Right hindlimb (tissue), 1 donor: ENCODE measurements at regions not wholly inside any gene's neighbourhood (a gene's known extent, or its start where the extent isn't known, plus 50 kb on each side); places are given as distances from the start of the nearest gene placed in this dataset.
"Not testable (repeated sequence)": the region's sequence is repeated elsewhere in the genome, so short reads cannot be mapped to it uniquely, and the experiment has no call there.

Experiments used
- DNase-seq: peaks from one replicate; pipeline ENCODE4 v3.0.0-alpha.2; 2018

DNA sequence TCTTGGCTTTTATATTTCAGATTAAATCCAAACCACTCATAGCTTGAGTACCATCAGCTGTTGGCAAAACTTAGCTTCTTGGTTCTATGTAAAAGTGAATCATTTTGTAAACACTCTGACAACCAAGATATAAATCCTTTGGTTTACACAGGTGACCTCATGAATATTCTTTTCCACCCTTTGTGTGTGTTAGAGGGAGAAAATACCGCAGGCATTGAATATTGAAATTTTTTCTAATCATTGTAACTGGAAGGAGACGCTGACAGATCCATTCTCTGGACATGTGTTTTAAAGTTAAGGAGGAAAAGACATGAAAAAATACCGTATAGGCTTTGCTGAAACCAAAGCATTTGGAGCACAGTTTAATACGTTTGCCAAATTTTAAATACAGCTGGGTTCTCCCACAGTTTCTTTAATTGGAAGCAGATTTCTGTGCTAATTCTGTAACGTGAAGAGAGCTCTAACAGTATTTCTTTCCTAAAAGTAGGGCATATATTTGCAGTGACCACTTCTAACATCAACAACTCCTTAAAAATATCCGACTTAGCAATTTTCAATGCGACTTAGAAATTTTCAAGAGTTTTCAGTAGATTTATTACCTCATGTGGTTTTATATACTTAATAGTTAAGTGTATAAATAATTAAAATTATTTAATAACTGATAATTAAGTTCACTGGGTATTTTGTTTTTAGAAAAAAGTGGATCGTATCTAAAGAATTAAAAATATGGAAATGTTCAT lies 388.2 kb downstream of the USP25 start:
- DNase-seq: no peak

DNA sequence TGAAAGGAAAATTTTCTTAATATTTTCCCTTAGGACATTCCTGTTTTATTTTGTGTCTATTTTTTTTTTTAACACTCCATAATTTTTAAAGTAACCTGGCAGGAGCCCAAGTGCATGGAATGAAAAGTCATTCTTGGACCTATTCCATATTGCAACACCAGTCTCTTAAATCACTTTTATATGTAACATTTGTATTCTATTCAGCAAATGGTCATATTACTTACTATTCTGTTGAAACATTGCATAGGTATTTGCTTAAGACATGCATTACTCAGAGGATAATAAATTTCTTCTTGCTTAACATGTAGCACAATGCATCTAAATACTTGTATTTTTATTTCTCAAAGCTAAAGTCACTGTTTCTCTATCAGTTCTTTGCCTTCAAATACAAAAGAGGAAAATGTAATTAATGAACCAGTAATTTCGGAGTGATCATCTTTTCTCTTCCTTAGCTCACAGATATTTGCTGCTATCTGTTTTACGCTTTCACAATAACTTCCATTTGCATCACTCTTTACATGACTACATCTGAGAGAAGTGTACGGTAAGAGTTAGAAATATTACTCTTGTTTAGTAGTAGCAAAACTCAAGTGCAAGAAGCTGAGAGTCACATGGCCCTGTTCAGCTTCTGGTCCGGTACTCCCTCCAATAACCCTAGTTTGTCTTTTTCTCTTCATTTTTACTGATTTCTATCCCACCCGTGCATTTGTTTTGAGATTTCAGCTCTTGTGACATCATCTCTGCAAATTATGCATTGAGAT lies 394.8 kb downstream of the USP25 start:
- DNase-seq: no peak

DNA sequence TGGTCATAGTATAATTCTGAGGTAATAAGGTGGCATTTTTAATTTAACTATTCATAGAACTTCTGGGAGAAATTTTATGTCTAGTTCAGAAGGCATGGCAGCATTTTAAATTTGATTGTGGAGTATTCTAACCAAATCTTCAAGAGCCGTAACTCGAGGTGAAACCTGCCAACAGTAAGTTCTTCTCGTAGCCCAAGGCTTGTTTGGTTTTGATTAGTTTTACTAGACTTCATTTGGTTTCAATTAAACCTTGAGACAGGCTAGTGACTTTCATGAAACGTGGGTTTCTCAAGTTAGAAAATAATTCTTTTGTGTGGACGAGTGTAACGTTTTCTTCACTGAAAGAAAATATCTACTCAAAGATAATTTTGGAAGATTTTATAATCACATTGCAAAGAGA lies 395.5 kb downstream of the USP25 start:
- DNase-seq: no peak

DNA sequence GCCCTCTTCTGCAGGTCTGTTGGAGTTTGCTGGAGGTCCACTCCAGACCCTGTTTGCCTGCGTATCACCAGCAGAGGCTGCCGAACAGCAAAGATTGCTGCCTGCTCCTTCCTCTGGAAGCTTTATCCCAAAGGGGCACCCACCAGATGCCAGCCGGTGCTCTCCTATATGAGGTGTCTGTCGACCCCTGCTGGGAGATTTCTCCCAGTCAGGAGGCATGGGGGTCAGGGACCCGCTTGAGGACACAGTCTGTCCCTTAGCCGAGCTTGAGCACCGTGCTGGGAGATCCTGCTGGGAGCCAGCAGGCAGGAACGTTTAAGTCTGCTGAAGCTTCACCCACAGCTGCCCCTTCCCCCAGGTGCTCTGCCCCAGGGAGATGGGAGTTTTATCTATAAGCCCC lies 402.7 kb downstream of the USP25 start:
- not testable (repeated sequence) for DNase-seq

DNA sequence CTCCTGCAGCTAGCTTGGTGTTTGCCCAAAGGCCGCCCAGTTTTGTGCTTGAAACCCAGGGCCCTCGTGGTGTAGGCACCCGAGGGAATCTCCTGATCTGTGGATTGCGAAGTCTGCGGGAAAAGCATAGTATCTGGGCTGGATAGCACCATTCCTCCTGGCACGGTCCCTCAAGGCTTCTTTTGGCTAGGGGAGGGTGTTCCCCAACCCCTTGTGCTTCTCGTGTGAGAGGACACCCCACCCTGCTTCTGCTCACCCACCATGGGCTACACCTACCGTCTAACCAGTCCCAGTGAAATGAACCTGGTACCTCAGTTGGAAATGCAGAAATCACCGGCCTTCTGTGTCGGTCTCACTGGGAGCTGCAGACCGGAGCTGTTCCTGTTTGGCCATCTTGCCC lies 403.5 kb downstream of the USP25 start:
- no peak for DNase-seq

DNA sequence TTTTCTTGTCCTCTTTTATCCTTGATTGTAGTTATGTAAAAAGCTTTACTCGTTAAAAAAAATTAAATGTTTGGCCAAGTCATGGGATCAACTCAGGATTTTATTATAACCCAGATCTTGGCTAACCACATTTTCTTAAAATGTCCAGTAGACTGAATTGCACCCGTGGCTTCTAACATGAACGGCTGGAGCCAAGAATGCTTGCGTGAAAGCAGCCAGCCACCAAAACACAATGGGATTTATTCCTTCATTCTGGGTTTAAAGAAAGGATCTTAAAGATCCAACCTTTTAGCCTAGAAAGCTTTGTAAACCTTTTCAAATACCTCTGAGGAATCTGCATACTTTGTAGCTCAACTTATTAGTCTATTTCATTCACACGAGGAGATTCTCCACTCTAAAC lies 404.4 kb downstream of the USP25 start:
- no peak for DNase-seq

DNA sequence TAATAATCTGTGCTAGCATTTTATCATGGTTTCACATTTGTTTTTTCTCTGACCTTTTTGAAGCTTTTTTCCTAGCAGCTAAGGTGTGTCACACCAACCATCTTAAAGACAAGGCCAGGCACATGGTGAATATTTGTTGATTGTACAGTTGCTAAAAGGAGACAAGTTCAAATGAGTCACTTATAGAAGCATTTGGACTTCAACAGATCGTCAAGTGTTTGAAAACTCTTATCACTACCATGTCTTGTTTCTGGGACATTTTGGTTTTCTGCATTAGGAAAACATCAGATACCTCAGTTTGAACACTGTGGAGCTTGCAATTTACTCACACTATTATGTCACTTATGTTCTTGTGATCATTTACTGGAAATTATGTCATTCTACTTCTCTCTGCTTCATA lies 407.3 kb downstream of the USP25 start:
- DNase-seq: no peak

DNA sequence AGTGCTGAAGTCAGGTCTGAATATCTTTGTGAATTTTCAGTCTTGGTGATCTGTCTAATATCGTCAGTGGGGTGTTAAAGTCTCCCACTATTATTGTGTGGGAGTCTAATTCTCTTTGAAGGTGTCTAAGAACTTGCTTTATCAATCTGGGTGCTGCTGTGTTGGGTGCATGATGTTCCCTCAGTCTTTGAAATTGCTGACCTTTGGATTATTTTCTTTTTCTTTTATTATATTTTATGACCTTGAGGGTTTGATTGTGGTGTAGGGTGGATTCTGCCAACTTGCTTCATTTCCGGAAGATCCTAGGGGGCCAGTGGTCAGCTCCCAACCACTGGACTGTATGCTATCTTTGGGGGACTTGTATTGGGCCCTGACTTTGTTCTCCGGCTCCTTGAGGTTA lies 415.3 kb downstream of the USP25 start:
- no peak for DNase-seq

DNA sequence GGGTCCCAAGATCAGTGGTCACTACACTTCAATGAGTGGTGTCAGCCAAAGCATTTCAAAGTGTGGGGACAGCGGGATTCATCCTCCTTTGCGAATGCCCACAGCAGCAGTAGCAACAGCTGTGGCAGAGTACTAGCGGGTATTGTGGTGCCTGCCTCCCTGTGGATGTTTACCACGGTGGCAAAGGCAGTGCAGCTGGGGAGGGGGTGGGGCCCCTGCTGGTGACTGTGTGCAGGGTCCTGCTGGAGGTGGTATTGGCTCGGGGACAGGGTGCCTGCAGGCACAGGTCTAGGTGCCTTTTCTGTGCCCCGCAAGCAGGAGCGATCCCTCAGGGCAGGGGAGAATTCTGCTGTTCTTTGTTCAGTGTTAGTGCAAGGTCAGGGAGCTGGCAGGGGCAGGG lies 415.7 kb downstream of the USP25 start:
- DNase-seq: no peak

DNA sequence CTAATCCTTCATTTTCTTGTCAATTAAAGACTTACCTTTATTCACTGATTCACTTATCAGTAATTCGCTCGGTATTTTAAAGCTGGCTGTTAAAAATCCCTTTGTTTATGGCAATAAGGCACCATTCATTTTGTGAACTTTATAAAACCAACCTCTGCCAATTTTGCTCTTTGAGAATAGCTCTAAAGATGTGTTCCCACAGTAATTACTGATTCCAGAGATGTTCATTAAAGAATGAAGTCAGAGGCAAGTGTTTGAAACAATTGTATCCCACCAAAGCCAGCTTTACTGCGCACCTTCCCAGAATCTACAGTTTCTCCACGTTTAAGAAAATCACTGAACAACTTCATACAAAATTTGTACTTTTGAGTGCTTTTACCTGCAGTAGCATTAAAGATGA lies 424.5 kb downstream of the USP25 start:
- no peak for DNase-seq

DNA sequence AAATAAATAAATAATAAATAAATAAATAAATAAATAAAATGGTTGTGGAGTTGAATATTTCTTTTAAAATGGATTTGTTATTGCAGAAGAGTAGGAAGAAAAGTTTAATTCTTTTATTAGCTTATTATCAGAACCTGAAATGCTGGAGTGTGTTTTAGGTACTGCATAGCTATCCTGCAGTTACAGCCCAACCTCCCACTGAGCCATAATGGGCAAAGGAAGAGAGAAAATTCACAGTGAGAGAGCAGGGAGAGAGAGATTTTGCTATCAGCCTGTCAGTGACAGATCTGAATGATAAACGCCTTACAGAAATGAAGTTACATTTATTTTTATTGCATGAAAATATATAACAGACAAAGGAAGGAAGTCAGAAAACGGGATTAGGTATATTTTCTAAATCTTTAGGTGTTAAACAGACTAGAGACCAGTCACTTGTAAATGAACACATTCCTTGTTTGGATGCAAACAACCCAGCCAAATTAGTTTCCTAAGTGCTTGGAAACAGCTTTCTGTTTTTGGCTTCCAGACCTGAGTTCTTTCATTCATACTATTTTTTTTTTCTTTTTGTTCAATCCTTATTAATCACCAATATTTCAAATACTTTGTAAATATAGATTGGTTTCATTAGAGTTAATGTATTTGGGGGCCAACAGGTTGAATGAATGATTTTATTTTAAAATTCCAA lies 425.3 kb downstream of the USP25 start:
- no peak for DNase-seq

DNA sequence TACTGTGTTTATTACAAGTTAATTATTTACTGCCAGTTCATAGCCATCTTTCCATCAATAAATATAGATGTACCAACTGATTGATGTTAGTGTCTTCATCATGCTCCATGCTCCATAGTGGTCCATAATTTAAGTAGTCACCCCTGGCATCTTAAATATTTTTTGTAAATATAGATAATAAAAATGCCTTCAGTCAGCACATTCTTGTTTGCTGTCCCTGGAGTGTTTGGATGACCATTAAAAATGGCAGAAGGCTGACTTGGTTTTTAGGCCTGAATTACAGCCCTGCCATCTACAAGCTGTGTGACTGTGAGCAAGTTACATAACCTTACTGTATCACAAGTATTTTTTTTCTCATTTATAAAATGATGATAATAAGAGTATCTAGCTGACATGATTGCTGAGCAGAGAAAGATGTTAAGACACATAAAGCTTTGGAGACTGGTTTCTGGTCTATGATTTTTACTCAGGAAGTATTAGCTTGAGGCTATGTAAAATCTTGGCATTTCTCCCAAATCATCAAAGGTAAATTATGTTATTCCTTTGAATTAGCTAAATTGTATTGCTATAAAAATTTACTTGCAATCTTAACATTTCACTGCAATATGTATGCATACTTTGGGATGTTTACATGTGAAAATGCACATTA lies 427.2 kb downstream of the USP25 start:
- DNase-seq: no peak

DNA sequence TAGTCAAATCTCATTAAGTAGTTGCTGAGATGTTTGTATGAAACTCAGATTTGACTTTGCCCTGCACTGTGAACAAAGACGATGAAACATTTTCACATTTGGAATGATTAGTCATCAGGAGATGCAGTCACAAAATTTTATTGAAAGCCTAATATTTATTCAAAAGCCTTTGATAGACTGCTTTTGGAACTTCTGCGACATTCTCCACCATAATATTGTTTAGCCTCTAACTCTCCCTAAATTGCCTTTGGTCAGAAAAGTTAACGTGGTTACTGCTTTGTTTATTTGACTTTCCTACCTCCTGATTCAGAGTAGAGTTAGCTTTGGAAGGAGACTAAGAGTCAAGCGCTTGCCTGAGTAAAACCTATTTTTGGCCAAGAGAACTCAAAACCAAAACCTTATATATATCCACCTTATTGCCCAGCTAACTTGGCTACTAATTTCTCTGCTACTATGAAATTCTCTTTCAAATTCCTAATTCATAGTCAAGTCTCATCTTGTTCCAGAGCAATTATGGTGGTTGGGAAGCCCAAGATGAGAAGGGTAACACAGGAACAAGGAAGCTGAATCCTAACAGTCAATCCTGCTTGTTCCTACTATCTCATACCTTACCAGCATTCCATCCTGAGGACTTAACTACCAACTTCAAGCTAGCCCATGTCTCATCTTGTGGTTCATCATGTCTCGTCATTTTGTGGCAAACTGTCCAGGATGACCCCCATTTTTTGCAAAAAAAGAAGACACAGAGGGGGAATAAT lies 429.6 kb downstream of the USP25 start:
- no peak for DNase-seq

DNA sequence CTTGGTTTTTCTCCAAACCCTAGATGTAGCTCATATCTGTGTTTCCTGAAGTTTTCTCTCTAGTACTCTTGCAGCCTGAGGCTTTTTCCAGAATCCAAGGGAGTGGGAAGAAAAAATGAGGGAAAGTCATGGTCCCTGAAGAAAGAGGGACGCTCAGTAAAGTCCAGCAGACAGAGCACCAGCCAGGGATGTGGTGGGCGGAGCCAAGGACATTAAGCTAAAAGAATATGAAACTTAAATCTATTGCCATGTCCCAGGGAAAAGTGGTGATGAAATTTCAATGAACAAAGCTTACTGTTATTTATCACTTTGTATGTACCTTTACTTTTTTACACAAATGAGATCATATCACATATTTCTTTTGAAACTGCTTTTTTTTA lies 430.2 kb downstream of the USP25 start:
- no peak for DNase-seq

DNA sequence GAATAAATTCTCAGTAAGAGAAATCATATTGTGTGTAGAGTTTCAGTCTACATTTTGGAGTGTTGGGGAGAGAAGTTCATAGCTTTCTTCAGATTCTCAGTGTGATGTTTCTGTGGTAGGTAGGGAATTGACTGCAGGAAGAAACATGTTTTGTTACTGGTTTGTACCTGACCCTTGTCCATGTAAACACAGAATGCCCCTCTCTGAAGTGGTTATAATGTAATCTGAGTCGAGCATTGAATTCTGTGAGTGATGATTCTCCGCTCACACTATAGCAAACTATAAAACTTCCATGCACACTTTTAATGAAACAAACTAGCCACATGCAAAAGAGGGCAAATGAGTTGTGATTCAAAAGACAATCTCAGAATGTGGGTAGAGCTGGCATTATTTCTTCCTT lies 433.2 kb downstream of the USP25 start:
- DNase-seq: no peak

DNA sequence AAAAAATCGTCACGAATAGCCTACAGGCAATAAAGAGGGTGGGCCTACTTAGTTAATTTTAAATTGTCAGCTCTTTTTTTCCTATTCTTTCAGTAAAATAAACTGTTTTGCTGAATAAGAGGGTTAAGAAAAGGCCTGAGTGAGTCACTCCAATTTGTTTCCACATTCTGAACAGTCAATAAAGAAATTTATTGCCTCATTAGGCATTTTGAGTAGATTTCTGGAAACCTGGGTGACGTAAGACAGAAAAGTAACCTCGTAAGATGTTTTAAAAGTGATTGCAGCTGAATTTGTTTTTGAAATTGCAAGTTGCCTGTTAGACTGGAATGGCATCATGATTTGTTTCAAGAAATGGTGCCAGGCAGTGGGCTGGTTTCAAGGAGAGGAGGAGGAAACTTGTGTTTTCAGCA lies 439.3 kb downstream of the USP25 start:
- DNase-seq: no peak

DNA sequence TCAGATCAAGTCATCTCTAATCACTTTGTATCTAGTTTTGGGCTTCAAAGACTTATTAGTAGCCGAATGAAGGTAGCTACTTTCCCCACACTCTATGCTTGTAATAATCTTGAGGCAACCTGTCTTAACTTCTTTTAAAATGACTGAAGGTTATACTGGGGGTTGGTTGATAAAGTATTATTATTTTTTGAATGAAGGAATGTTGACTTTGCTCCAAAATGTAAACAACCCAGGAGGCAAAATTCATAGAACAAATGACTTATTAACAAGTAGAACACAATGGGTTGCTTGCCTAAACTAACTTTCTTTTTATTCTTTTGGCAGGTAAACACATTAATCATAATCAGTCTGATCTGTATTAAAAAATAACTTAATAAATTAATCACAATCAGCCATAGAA lies 440.0 kb downstream of the USP25 start:
- DNase-seq: no peak

DNA sequence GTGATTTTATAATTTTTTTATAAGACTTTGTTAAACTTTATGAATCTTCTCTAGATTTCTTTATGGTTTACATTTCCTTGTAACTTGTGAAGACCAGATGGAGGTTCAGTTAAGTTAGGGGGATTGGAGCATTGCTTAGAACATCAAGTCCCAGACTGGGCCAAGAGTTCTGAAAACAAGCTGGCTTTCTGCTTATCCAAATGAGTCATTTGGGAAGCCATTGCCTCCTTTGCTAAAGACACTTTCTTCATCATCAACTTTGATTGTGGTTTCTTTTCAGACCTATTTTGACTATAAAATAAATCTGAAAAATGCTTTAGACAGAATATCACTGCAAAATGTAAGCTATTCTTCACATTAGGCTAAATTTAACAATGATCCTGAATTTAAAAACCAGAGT lies 446.8 kb downstream of the USP25 start:
- no peak for DNase-seq

DNA sequence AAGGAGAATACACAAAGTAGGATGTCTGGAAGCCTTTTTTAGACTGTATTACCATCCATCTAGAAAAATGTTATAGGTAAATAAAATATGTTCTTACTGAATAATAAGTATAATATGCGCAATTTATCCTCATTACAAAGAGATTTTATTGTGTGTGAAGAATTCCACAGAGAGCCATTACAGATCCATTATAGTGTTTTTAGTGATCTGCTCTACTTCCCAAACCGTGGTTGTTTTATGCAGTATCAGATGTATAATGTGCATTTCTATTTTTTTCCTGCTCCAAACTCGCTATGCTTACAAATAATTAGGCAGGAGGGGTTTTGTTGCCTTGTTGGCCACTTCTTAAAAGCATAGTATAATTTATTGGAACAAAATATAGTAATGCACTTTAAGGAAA lies 447.8 kb downstream of the USP25 start:
- no peak for DNase-seq

DNA sequence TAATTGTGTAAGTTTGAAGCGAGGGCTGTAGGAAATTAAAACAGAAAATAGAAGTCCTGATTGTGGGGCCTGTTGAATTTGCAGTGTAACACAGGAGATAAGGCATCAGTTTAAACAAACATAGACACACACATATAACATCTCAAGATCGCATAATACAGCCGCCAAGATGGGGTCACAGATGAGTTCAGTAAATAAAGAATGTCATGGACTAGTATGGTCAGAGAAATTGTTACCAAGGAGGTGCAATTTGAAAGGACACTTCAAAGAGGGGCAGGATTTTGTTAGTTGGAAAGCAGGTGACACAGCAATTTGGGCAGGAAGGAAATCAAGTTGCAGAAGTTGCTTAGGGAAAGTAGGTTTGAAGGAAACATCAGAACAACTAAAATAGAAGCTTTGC lies 450.0 kb downstream of the USP25 start:
- DNase-seq: no peak

DNA sequence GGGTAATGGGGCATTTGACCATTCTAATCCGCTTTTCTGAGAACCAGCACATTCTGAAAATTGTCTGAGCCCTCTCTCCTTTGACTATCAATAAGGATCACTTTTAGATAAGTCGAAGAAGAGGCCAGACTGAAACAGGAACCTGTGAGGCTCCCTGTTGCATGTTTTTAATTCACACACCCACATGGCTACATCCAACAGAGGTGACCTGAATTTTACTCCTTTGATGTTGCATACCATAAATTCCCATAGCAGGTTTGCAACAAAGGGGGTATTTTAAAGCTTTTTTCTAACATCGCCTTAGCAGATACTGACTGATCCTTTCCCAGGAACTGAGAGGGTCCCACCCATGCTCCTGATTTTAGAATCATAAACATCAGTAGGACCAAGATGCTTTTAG lies 450.8 kb downstream of the USP25 start:
- DNase-seq: no peak

DNA sequence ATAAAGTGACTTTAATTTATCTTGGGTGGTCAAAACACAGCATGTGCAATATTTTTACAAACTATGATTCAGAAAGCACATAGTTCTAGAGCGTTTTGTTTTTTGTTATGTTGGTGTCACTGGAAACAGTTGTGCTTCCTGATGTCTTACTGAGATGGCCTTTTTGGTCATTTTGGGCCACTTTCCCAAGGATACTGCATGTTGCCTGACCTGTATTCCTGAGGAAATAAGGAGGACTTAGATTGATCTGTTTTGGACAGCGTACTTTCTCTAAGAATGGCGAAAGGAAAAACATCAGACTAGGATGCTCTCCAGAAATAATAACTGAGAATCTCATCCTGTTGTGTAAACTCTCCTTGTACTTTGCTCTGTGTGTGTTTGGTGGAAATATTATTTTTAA lies 451.2 kb downstream of the USP25 start:
- no peak for DNase-seq

DNA sequence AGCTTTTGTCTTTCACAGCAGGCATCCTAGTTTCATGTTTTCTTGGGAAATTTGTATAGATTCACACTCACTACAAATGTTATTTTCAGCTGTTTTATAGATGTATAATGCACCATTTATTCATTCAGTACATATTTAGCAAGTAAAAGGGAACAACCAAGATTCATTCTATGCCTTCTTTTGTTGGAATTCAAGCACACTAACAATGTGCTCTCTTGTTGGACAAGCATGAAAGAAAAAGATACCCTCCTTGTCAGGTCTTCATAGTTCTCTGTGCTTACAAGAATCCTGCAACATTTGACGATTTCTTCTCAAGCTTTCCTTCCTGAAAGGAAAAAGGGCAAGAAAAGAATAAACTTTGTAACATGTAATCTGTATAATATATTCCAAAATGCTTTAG lies 456.0 kb downstream of the USP25 start:
- DNase-seq: no peak
